Endothelial cell of umbilical vein (primary cell): ENCODE measurements at regions not wholly inside any gene's neighbourhood (a gene's known extent, or its start where the extent isn't known, plus 50 kb on each side); places are given as distances from the start of the nearest gene placed in this dataset.

Source experiments
- BruUV-seq: library from RNA; stranded (reverse); fragments of 400-500 nt; replicated peaks from 2 replicates; lab custom pipeline; 2021; lab: Mats Ljungman, UMichigan
- CTCF ChIA-PET: fragments of 300-600, 350-600 bp; sonication (Branson Sonifier 250); formaldehyde crosslinking; loops from one replicate; lab custom pipeline; 2021; ENCODE audit warnings: antibody characterized with exemption, inconsistent platforms; lab: Charles Lee
- POLR2A ChIA-PET: fragments of 300-600, 350-600 bp; sonication (Branson Sonifier 250); formaldehyde crosslinking; loops from one replicate; lab custom pipeline; 2021; ENCODE audit warnings: antibody characterized with exemption, inconsistent platforms; lab: Charles Lee
- DNase-seq: peaks from one replicate; pipeline ENCODE4 v3.0.0-alpha.2; 2011; ENCODE audit warnings: low read depth, low spot score
- FAIRE-seq: peaks from 2 replicates; lab custom pipeline; 2011; peaks lifted over from hg19 to GRCh38; lab: Jason Lieb, UNC
- H2AFZ ChIP-seq: 2 replicates; pipeline ENCODE4 v1.6.0; 2012; ENCODE audit warnings: low read depth, low read length, control low read depth, inconsistent platforms
- H3K27ac ChIP-seq: 2 replicates; pipeline ENCODE4 v1.5.1; 2011; ENCODE audit warnings: low read depth, mild to moderate bottlenecking, control low read depth, low read length, moderate library complexity; ENCODE audit not compliant: insufficient read depth
- H3K27me3 ChIP-seq, 2 experiments: 2 replicates each; pipeline versions ENCODE4 v1.6.0 to v1.6.1; 2011; ENCODE audit warnings: low read length in 2 of 2, mixed read lengths in 1 of 2; ENCODE audit not compliant: control insufficient read depth in 2 of 2, insufficient read depth in 2 of 2
- H3K36me3 ChIP-seq, 2 experiments: 2 replicates in 1 of 2; 3 replicates in 1 of 2; pipeline ENCODE4 v1.5.1; 2011; ENCODE audit warnings: low read length in 2 of 2, mild to moderate bottlenecking in 1 of 2, moderate library complexity in 1 of 2; ENCODE audit not compliant: control insufficient read depth in 2 of 2, insufficient read depth in 2 of 2; ENCODE audit errors: extremely low read depth in 1 of 2
- H3K4me1 ChIP-seq: 3 replicates; pipeline ENCODE4 v1.5.1; 2011; ENCODE audit warnings: mild to moderate bottlenecking, low read length; ENCODE audit not compliant: control insufficient read depth, insufficient read depth; ENCODE audit errors: extremely low read depth
- H3K4me2 ChIP-seq: 2 replicates; pipeline ENCODE4 v1.6.1; 2011; ENCODE audit warnings: low read length, control low read depth, mixed read lengths; ENCODE audit not compliant: insufficient read depth
- H3K4me3 ChIP-seq, 3 experiments: fragments of 200-600 bp in 1 of 3; sonication (generic), shearing (Covaris generic) in 1 of 3; replicated peaks in 1 of 3; 2 replicates each; pipeline ENCODE4 v1.5.1; 2011 to 2016; ENCODE audit warnings: control low read depth in 3 of 3, low read length in 3 of 3, mild to moderate bottlenecking in 2 of 3, inconsistent platforms in 1 of 3, low read depth in 1 of 3, moderate library complexity in 1 of 3; ENCODE audit not compliant: insufficient read depth in 1 of 3
- H3K79me2 ChIP-seq: 2 replicates; pipeline ENCODE4 v1.6.0; 2012; ENCODE audit warnings: low read length, inconsistent platforms; ENCODE audit not compliant: control insufficient read depth, insufficient read depth
- H3K9ac ChIP-seq: replicated peaks from 2 replicates; pipeline ENCODE3; 2011; ENCODE audit warnings: low read length, control low read depth; ENCODE audit not compliant: insufficient read depth; ENCODE audit errors: extremely low read depth
- H3K9me1 ChIP-seq: replicated peaks from 3 replicates; pipeline ENCODE4 v1.6.0; 2011; ENCODE audit warnings: mild to moderate bottlenecking, low read length; ENCODE audit not compliant: control insufficient read depth, insufficient read depth; ENCODE audit errors: extremely low read depth
- H3K9me3 ChIP-seq: replicated peaks from 2 replicates; pipeline ENCODE4 v1.5.1; 2012; ENCODE audit warnings: low read length, inconsistent platforms; ENCODE audit not compliant: control insufficient read depth, insufficient read depth
- H4K20me1 ChIP-seq: replicated peaks from 2 replicates; pipeline ENCODE3; 2011; ENCODE audit warnings: mild to moderate bottlenecking, low read length; ENCODE audit not compliant: control insufficient read depth, insufficient read depth; ENCODE audit errors: extremely low read depth
- CTCF ChIP-seq, 2 donors: IDR thresholded peaks; 1 replicate in 1 of 2; 2 replicates in 1 of 2; pipeline ENCODE4 v1.5.1; 2011; ENCODE audit warnings: low read length in 2 of 2, mild to moderate bottlenecking in 2 of 2, moderate library complexity in 2 of 2, control low read depth in 1 of 2, inconsistent platforms in 1 of 2, low read depth in 1 of 2; ENCODE audit not compliant: insufficient read depth in 1 of 2; ENCODE audit errors: extremely low read depth in 1 of 2
- EZH2 ChIP-seq: IDR thresholded peaks from 2 replicates; pipeline ENCODE4 v1.6.1; 2012; ENCODE audit warnings: borderline replicate concordance, low read depth, mild to moderate bottlenecking, moderate library complexity, low read length, inconsistent platforms; ENCODE audit not compliant: severe bottlenecking
- FOS ChIP-seq: IDR thresholded peaks from 2 replicates; pipeline ENCODE4 v1.6.1; 2011; ENCODE audit warnings: mild to moderate bottlenecking, low read length, moderate library complexity, borderline replicate concordance; ENCODE audit not compliant: insufficient read depth
- GATA2 ChIP-seq: IDR thresholded peaks from 2 replicates; pipeline ENCODE4 v1.7.0; 2011; ENCODE audit warnings: low read depth, mild to moderate bottlenecking, moderate library complexity, mixed read lengths, low read length; ENCODE audit not compliant: insufficient read length, insufficient read depth
- JUN ChIP-seq: IDR thresholded peaks from 2 replicates; pipeline ENCODE4 v1.6.1; 2011; ENCODE audit warnings: borderline replicate concordance, low read depth; ENCODE audit not compliant: insufficient read length, insufficient read depth
- MAX ChIP-seq: IDR thresholded peaks from 2 replicates; pipeline ENCODE4 v1.6.1; 2011; ENCODE audit not compliant: insufficient read depth, insufficient read length
- MYC ChIP-seq: IDR thresholded peaks from one replicate; pipeline ENCODE4 v1.6.1; 2011; ENCODE audit warnings: mild to moderate bottlenecking, low read depth, low read length
- POLR2A ChIP-seq: IDR thresholded peaks from 2 replicates; pipeline ENCODE4 v1.6.1; 2012; ENCODE audit warnings: low read depth, mild to moderate bottlenecking, control low read depth, low read length
- POLR2AphosphoS5 ChIP-seq: IDR thresholded peaks from 2 replicates; pipeline ENCODE4 v1.6.1; 2012; ENCODE audit warnings: low read depth, mild to moderate bottlenecking, control low read depth, low read length, moderate library complexity; ENCODE audit not compliant: insufficient read depth
- dilution Hi-C: fragments of 300-500 bp; cut with MboI; formaldehyde crosslinking; loops from one replicate; pipeline ENCODE4 v1.15.0; 2019; ENCODE audit warnings: low sequenced_read_pairs; ENCODE audit not compliant: extremely low pct_ligation_motif_present
- intact Hi-C: fragments of 100-400 bp; cut with micrococcal nuclease; formaldehyde crosslinking; loops from one replicate; pipeline ENCODE4 v1.10.0; 2022

- CTCF ChIA-PET, result no interaction called here
- H3K9me3 ChIP-seq, result no peaks in the 10 kb centered on the region
Observed at GRCh38 chr11:15880291-15880690, 476.1 kb downstream of the SOX6 start.

More at GRCh38 chr11:15880291-15880690, 476.1 kb downstream of the SOX6 start:
- no peaks in the 10 kb centered on the region for H4K20me1 ChIP-seq
- FAIRE-seq (no peak), DNase-seq (no peak)
- POLR2A ChIA-PET, result no interaction called here
- no peak overlapping the region for H3K4me2 ChIP-seq
- no peak overlapping the region for H3K9ac ChIP-seq
- BruUV-seq, result no TSS peak
- no peaks in the 10 kb centered on the region for H3K36me3 ChIP-seq
- H2AFZ ChIP-seq, result no peak overlapping the region
- intact Hi-C loops, result no loop called here
- H3K9me1 ChIP-seq, result no peaks in the 10 kb centered on the region
- no peak overlapping the region for H3K4me3 ChIP-seq
- no peaks in the 10 kb centered on the region for H3K4me1 ChIP-seq
- no peaks in the 10 kb centered on the region for H3K79me2 ChIP-seq
- H3K27ac ChIP-seq, result no peak overlapping the region
- dilution Hi-C loops, result no loop called here
- TF ChIP-seq MAX (no peak), POLR2AphosphoS5 (no peak), FOS (no peak), JUN (no peak), POLR2A (no peak), GATA2 (no peak), MYC (no peak), EZH2 (no peak), CTCF (IDR thresholded peaks at IDR 0.05; ENCODE audit: extremely low read depth in 1 of 2, insufficient read depth in 1 of 2, low read depth in 1 of 2, low read length in 2 of 2) (no peak)
- H3K27me3 ChIP-seq, result no peaks in the 10 kb centered on the region
